ENCODE measurements at regions not wholly inside any gene's neighbourhood (a gene's known extent, or its start where the extent isn't known, plus 50 kb on each side); places are given as distances from the start of the nearest gene placed in this dataset.

DNA sequence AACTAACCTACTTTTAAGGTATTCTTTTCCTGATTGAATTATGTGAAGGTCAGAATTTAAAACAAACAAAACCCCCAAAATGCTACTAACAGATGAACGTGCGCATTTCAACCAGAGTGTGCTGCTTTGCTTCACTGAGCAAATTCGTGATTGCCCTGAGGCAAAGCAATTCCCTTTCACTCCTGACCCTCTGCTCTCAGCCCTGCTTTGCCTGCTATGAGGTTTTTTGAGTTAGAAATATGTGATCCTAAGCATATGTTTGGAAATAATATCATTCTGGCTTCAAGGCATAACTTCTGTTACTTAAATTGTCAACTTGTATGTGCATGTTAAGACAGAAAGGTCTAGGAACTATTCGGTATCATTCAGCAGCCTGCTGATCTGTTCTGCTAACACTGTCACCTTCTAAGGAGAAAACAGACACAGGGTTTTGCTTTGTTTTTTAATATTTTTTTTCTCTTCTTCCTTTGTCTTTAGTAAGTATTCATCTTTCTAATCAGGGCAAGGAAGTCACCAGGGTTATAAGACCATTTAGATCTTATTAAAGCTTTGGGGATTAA, 124.2 kb downstream of the GNAT3 start:
- Histone ChIP-seq H3K4me2 (ENCODE audit: unreplicated experiment) (no peak overlapping the region), H3K27ac (no peak overlapping the region), H3K4me1 (ENCODE audit: insufficient read depth) (no peaks in the 10 kb centered on the region), H3K36me3 (ENCODE audit: low read depth) (no peaks in the 10 kb centered on the region), H2AFZ (no peak overlapping the region), H4K20me1 (ENCODE audit: insufficient read depth) (no peaks in the 10 kb centered on the region), H3K27me3 (replicated peaks; ENCODE audit: insufficient read depth) (no peaks in the 10 kb centered on the region), H3K9me2 (ENCODE audit: insufficient read depth) (no peaks in the 10 kb centered on the region), H3K9ac (no peak overlapping the region), H3F3A (ENCODE audit: insufficient read depth) (no peaks in the 10 kb centered on the region), H3K79me2 (ENCODE audit: insufficient read depth) (no peaks in the 10 kb centered on the region), H3K4me3 (no peak overlapping the region), H3K9me3 (ENCODE audit: low read depth) (no peaks in the 10 kb centered on the region)
- DNase-seq: no peak
- WGBS, 2 experiments (ENCODE audit: low coverage in 1 of 2, low lambda C conversion rate in 2 of 2, missing lambda C conversion rate in 2 of 2): 80 to 82% methylated on average over 4 of the region's 4 CpGs
- no peak for TF ChIP-seq EZH2phosphoT487 (IDR thresholded peaks at IDR 0.05; ENCODE audit: insufficient read depth, low read depth)
- no peak for TF ChIP-seq EZH2 (IDR thresholded peaks at IDR 0.05; ENCODE audit: insufficient read depth, poor library complexity, severe bottlenecking)
- in situ Hi-C loops (cut with MboI): no loop called here

DNA sequence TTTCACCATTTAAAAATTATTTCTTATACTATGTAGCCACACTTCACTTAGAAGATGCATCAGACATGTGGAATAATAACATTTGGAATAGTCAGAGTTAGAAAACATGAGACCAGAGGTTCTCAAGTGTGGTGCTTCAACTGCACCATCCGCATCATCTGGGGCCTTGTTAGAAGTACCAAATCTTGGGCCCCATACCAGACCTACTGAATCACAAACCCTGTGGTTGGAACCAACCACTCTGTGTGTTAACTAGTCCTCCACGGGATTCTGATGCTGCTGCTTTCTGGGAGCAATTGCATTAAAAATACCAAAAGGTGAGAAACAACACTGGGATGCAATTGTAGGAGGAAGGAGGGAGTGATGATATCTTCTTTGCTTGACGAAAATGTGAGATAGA, 125.2 kb downstream of the GNAT3 start:
- Histone ChIP-seq H3K27ac (no peak overlapping the region), H3K9me2 (ENCODE audit: insufficient read depth) (no peaks in the 10 kb centered on the region), H4K20me1 (ENCODE audit: insufficient read depth) (no peaks in the 10 kb centered on the region), H3K4me3 (no peak overlapping the region), H3K79me2 (ENCODE audit: insufficient read depth) (no peaks in the 10 kb centered on the region), H3K9me3 (ENCODE audit: low read depth) (no peaks in the 10 kb centered on the region), H3K4me2 (ENCODE audit: unreplicated experiment) (no peak overlapping the region), H3F3A (ENCODE audit: insufficient read depth) (no peaks in the 10 kb centered on the region), H3K36me3 (ENCODE audit: low read depth) (no peaks in the 10 kb centered on the region), H3K9ac (no peak overlapping the region), H2AFZ (no peak overlapping the region), H3K4me1 (ENCODE audit: insufficient read depth) (no peaks in the 10 kb centered on the region), H3K27me3 (replicated peaks; ENCODE audit: insufficient read depth) (no peaks in the 10 kb centered on the region)
- WGBS, 2 experiments (ENCODE audit: low coverage in 1 of 2, low lambda C conversion rate in 2 of 2, missing lambda C conversion rate in 2 of 2): 84 to 86% methylated on average over 3 of the region's 3 CpGs
- TF ChIP-seq EZH2 (IDR thresholded peaks at IDR 0.05; ENCODE audit: insufficient read depth, poor library complexity, severe bottlenecking) (no peak), EZH2phosphoT487 (IDR thresholded peaks at IDR 0.05; ENCODE audit: insufficient read depth, low read depth) (no peak)
- in situ Hi-C loops (cut with MboI): no loop called here
- DNase-seq: peak; percentile 46

DNA sequence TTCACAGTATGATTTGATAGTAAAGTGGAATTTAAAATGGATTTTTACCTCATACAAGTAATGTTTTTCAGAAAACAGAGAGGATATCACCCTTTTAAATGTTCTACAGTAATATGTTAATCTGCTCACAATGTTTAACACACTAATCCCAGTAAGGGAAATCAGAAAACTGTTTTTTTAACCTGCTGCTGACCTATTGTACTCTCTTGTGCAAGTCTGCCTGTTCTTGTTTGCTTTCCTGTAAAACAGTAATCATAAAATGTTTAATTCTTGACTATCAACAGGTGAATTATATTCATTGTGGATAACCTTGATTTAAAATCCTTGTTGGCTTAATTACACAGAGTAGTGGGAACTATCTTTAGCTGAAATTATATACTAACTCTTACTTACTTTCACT, 126.4 kb downstream of the GNAT3 start:
- no peaks in the 10 kb centered on the region for H3K9me3 ChIP-seq (ENCODE audit: low read depth)
- no peak overlapping the region for H3K27ac ChIP-seq
- no peak overlapping the region for H2AFZ ChIP-seq
- no peaks in the 10 kb centered on the region for H4K20me1 ChIP-seq (ENCODE audit: insufficient read depth)
- in situ Hi-C loops (cut with MboI): no loop called here
- no peak overlapping the region for H3K4me2 ChIP-seq (ENCODE audit: unreplicated experiment)
- no peaks in the 10 kb centered on the region for H3K79me2 ChIP-seq (ENCODE audit: insufficient read depth)
- no peak overlapping the region for H3K4me3 ChIP-seq
- no peak overlapping the region for H3K9ac ChIP-seq
- no peak for TF ChIP-seq EZH2phosphoT487 (IDR thresholded peaks at IDR 0.05; ENCODE audit: insufficient read depth, low read depth)
- no peak for TF ChIP-seq EZH2 (IDR thresholded peaks at IDR 0.05; ENCODE audit: insufficient read depth, poor library complexity, severe bottlenecking)
- H3K9me2 ChIP-seq (ENCODE audit: insufficient read depth): no peaks in the 10 kb centered on the region
- no peaks in the 10 kb centered on the region for H3K36me3 ChIP-seq (ENCODE audit: low read depth)
- no peaks in the 10 kb centered on the region for H3K27me3 ChIP-seq (replicated peaks; ENCODE audit: insufficient read depth)
- no peak for DNase-seq
- H3K4me1 ChIP-seq (ENCODE audit: insufficient read depth): no peaks in the 10 kb centered on the region
- no peaks in the 10 kb centered on the region for H3F3A ChIP-seq (ENCODE audit: insufficient read depth)

DNA sequence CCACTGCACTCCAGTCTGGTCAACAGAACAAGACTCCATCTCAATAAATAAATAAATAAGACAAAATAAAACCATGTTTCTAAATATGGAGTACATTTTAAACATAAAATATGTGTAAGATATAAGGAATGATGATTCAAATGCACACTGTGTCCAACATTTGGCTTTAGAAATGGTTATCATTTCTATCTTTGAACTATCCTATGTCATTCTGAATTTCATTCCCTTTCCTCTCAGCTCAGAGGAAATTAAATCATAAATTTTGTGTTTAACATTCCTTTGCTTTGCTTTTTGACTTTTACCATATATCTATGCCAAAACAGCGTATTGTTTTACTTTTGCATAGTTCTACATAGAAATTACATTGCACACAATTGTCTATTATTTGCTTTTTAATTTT, 130.9 kb downstream of the GNAT3 start:
- TF ChIP-seq EZH2phosphoT487 (IDR thresholded peaks at IDR 0.05; ENCODE audit: insufficient read depth, low read depth) (no peak), EZH2 (IDR thresholded peaks at IDR 0.05; ENCODE audit: insufficient read depth, poor library complexity, severe bottlenecking) (no peak)
- Histone ChIP-seq H3K4me1 (ENCODE audit: insufficient read depth) (peaks cover 12% of the 10 kb centered on the region), H2AFZ (no peak overlapping the region), H4K20me1 (ENCODE audit: insufficient read depth) (no peaks in the 10 kb centered on the region), H3F3A (ENCODE audit: insufficient read depth) (no peaks in the 10 kb centered on the region), H3K4me2 (ENCODE audit: unreplicated experiment) (no peak overlapping the region), H3K9me2 (ENCODE audit: insufficient read depth) (no peaks in the 10 kb centered on the region), H3K9ac (no peak overlapping the region), H3K27ac (no peak overlapping the region), H3K4me3 (no peak overlapping the region), H3K9me3 (ENCODE audit: low read depth) (no peaks in the 10 kb centered on the region), H3K36me3 (ENCODE audit: low read depth) (no peaks in the 10 kb centered on the region), H3K79me2 (ENCODE audit: insufficient read depth) (no peaks in the 10 kb centered on the region), H3K27me3 (replicated peaks; ENCODE audit: insufficient read depth) (no peaks in the 10 kb centered on the region)
- WGBS, 2 experiments (ENCODE audit: low coverage in 1 of 2, low lambda C conversion rate in 2 of 2, missing lambda C conversion rate in 2 of 2): 93 to 97% methylated on average over 1 of the region's 1 CpG
- in situ Hi-C loops (cut with MboI): no loop called here
- no peak for DNase-seq
